ENCODE measurements at regions not wholly inside any gene's neighbourhood (a gene's known extent, or its start where the extent isn't known, plus 50 kb on each side); places are given as distances from the start of the nearest gene placed in this dataset.

DNA sequence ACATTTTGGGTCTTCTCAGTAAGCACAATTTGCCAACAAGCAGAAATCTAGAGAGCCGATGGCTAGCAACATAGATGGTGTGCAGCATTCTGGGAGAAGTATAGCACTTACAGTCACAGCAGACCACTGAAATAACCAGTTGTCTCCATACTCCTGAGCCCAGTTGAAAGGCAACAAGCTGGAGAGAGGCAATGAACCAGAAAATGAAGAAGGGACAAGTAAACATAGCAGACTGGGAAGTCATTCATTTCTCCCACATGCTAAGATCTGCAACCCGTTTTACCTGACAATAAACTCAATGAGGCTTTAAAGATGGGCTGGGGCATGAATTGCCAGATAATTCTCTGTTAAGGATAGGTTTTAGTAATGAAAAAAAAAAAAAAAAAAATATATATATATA is 575.6 kb upstream of the GRAMD2B start (continued):
- TF ChIP-seq, protein P1, sequence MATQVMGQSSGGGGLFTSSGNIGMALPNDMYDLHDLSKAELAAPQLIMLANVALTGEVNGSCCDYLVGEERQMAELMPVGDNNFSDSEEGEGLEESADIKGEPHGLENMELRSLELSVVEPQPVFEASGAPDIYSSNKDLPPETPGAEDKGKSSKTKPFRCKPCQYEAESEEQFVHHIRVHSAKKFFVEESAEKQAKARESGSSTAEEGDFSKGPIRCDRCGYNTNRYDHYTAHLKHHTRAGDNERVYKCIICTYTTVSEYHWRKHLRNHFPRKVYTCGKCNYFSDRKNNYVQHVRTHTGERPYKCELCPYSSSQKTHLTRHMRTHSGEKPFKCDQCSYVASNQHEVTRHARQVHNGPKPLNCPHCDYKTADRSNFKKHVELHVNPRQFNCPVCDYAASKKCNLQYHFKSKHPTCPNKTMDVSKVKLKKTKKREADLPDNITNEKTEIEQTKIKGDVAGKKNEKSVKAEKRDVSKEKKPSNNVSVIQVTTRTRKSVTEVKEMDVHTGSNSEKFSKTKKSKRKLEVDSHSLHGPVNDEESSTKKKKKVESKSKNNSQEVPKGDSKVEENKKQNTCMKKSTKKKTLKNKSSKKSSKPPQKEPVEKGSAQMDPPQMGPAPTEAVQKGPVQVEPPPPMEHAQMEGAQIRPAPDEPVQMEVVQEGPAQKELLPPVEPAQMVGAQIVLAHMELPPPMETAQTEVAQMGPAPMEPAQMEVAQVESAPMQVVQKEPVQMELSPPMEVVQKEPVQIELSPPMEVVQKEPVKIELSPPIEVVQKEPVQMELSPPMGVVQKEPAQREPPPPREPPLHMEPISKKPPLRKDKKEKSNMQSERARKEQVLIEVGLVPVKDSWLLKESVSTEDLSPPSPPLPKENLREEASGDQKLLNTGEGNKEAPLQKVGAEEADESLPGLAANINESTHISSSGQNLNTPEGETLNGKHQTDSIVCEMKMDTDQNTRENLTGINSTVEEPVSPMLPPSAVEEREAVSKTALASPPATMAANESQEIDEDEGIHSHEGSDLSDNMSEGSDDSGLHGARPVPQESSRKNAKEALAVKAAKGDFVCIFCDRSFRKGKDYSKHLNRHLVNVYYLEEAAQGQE (IDR thresholded peaks at IDR 0.05; ENCODE audit: low read depth, low read length), result no peak
- TF ChIP-seq, protein P2, sequence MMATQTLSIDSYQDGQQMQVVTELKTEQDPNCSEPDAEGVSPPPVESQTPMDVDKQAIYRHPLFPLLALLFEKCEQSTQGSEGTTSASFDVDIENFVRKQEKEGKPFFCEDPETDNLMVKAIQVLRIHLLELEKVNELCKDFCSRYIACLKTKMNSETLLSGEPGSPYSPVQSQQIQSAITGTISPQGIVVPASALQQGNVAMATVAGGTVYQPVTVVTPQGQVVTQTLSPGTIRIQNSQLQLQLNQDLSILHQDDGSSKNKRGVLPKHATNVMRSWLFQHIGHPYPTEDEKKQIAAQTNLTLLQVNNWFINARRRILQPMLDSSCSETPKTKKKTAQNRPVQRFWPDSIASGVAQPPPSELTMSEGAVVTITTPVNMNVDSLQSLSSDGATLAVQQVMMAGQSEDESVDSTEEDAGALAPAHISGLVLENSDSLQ (IDR thresholded peaks at IDR 0.05), result no peak
- TF ChIP-seq ZNF24 (IDR thresholded peaks at IDR 0.05), result no peak
- TF ChIP-seq, protein P3, sequence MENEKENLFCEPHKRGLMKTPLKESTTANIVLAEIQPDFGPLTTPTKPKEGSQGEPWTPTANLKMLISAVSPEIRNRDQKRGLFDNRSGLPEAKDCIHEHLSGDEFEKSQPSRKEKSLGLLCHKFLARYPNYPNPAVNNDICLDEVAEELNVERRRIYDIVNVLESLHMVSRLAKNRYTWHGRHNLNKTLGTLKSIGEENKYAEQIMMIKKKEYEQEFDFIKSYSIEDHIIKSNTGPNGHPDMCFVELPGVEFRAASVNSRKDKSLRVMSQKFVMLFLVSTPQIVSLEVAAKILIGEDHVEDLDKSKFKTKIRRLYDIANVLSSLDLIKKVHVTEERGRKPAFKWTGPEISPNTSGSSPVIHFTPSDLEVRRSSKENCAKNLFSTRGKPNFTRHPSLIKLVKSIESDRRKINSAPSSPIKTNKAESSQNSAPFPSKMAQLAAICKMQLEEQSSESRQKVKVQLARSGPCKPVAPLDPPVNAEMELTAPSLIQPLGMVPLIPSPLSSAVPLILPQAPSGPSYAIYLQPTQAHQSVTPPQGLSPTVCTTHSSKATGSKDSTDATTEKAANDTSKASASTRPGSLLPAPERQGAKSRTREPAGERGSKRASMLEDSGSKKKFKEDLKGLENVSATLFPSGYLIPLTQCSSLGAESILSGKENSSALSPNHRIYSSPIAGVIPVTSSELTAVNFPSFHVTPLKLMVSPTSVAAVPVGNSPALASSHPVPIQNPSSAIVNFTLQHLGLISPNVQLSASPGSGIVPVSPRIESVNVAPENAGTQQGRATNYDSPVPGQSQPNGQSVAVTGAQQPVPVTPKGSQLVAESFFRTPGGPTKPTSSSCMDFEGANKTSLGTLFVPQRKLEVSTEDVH (IDR thresholded peaks at IDR 0.05; ENCODE audit: low read depth, partially characterized antibody), result no peak
- TF ChIP-seq CREB1 (IDR thresholded peaks at IDR 0.05; ENCODE audit: low read depth), result no peak
- TF ChIP-seq STAT3 (IDR thresholded peaks at IDR 0.05; ENCODE audit: low read depth, low read length), result no peak
- TF ChIP-seq CBFB (IDR thresholded peaks at IDR 0.05; ENCODE audit: low read depth), result no peak

All from GM12878 (cell line).